ENCODE measurements at regions not wholly inside any gene's neighbourhood (a gene's known extent, or its start where the extent isn't known, plus 50 kb on each side); places are given as distances from the start of the nearest gene placed in this dataset.
"Not testable (repeated sequence)": the region's sequence is repeated elsewhere in the genome, so short reads cannot be mapped to it uniquely, and the experiment has no call there.

DNA sequence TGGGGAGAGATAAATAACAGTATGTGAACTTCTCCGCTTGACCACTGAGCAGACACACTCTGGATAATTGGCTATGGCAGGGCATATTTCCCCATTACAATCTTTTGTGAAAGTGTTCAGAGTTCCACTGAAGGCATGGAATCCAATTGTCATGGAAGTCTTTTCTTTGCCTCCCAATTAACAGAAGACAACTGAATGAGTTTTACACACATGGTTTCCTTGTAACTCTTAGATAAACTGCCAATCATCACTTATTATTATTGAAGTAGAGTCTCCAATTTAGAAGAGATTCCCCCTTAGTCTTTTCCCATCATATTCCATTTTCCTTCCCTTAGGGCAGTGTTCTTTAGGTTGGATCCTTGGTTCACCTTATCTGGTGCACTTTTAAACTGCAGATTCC, 308.3 kb downstream of the NR2F2 start:
- no peak overlapping the region for H3K27ac ChIP-seq
- H3K27me3 ChIP-seq = no peaks in the 10 kb centered on the region
- TF ChIP-seq, protein P1, sequence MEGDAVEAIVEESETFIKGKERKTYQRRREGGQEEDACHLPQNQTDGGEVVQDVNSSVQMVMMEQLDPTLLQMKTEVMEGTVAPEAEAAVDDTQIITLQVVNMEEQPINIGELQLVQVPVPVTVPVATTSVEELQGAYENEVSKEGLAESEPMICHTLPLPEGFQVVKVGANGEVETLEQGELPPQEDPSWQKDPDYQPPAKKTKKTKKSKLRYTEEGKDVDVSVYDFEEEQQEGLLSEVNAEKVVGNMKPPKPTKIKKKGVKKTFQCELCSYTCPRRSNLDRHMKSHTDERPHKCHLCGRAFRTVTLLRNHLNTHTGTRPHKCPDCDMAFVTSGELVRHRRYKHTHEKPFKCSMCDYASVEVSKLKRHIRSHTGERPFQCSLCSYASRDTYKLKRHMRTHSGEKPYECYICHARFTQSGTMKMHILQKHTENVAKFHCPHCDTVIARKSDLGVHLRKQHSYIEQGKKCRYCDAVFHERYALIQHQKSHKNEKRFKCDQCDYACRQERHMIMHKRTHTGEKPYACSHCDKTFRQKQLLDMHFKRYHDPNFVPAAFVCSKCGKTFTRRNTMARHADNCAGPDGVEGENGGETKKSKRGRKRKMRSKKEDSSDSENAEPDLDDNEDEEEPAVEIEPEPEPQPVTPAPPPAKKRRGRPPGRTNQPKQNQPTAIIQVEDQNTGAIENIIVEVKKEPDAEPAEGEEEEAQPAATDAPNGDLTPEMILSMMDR (IDR thresholded peaks at IDR 0.05) = no peak
- intact Hi-C loops (cut with DNase I; ENCODE audit: low total_unique reads) = no loop called here
- no peak for DNase-seq
- peaks cover 0 to 8% (median 0%) of the 10 kb centered on the region in 4 donors for H3K4me1 ChIP-seq
- H3K9me3 ChIP-seq = no peaks in the 10 kb centered on the region
- no peak overlapping the region for H3K4me3 ChIP-seq
- no peaks in the 10 kb centered on the region for H3K36me3 ChIP-seq

DNA sequence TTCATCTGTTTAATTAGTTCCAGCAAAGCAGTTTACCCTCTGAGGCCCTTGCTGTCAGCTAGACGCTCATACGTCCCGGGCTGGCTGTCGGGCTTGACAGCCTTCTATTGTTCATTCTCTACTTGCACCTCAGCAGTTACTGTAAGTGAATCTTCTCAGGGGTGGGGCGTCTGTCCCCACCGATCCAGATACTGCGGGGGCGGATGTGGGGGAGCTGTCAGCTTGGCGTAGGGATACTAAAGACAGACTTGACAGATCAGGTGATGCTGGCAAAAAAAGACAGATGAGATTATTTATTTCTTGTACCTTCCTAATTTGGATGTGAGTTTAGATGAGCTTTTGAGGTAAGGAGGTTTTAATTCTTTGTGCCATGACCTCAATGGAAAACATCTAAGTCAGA, 315.3 kb downstream of the NR2F2 start:
- no peaks in the 10 kb centered on the region for H3K27me3 ChIP-seq
- no peaks in the 10 kb centered on the region for H3K9me3 ChIP-seq
- H3K27ac ChIP-seq = no peak overlapping the region
- H3K36me3 ChIP-seq = no peaks in the 10 kb centered on the region
- no peak for DNase-seq
- no peaks in the 10 kb centered on the region for H3K4me1 ChIP-seq
- intact Hi-C loops (cut with DNase I; ENCODE audit: low total_unique reads) = no loop called here
- no peak overlapping the region for H3K4me3 ChIP-seq
- TF ChIP-seq, protein P1 (IDR thresholded peaks at IDR 0.05) = no peak

DNA sequence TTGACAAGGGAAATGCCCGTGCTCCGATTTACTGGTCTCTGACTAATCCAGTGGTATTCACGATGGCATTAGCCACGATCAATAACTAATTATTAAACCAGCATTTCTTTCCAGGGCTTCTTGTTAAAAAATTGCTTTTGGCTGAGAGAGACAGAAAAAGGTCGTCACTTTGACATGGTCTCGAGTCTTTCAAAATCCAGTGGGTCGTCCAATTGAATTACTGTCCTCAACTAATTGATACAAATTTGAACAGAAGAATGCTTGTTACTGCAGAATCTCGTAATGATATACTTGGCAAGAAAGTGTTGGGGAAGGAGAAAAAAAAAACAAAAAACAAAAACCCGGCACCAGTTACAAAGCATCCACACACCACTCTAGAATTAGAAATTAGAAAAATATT, 318.4 kb downstream of the NR2F2 start:
- no peaks in the 10 kb centered on the region for H3K27me3 ChIP-seq

DNA sequence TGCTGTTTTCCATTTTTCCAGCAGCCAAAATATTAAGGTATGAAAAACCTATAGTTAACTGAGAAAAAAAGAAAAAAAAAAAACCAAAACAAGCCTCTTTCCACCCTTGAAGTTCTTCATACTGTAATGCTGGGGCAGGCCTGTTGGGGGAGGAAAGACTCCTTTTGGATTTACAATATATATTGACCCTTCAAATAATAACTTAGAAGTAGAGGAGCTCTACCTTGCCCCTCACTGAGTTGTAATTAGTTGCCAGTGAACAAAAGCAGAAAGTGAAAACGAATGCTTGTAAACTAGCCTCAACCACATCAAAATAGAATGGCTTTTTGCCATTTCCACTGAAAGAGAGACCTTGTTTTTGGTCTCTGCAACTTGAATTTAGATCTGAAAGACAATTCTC, 326.6 kb downstream of the NR2F2 start:
- no peaks in the 10 kb centered on the region for H3K27me3 ChIP-seq
- intact Hi-C loops (cut with DNase I; ENCODE audit: low total_unique reads) = loop anchor here (10.0 kb wide), 1 partner anchor 58 kb away; no protein-coding TSS in a partner anchor
- H3K4me3 ChIP-seq = no peak overlapping the region
- DNase-seq = no peak
- H3K36me3 ChIP-seq = no peaks in the 10 kb centered on the region
- H3K27ac ChIP-seq = no peak overlapping the region
- H3K9me3 ChIP-seq = no peaks in the 10 kb centered on the region
- H3K4me1 ChIP-seq = no peaks in the 10 kb centered on the region
- TF ChIP-seq, protein P1 (IDR thresholded peaks at IDR 0.05) = no peak

More for the DNA sequence above, 318.4 kb downstream of the NR2F2 start:
- Histone ChIP-seq H3K36me3 (no peaks in the 10 kb centered on the region), H3K27ac (no peak overlapping the region), H3K9me3 (no peaks in the 10 kb centered on the region), H3K4me1 (no peaks in the 10 kb centered on the region), H3K4me3 (no peak overlapping the region)
- TF ChIP-seq, protein P1 (IDR thresholded peaks at IDR 0.05) = no peak
- no peak for DNase-seq
- intact Hi-C loops (cut with DNase I; ENCODE audit: low total_unique reads) = no loop called here

DNA sequence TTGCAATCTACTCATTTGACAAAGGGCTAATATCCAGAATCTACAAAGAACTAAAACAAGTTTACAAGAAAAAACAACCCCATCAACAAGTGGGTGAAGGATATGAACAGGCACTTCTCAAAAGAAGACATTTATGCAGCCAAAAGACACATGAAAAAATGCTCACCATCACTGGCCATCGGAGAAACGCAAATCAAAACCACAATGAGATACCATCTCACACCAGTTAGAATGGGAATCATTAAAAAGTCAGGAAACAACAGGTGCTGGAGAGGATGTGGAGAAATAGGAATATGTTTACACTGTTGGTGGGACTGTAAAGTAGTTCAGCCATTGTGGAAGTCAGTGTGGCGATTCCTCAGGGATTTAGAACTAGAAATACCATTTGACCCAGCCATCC, 336.5 kb downstream of the NR2F2 start:
- H3K9me3 ChIP-seq; DNase-seq; H3K36me3 ChIP-seq; H3K27me3 ChIP-seq; H3K4me3 ChIP-seq; H3K27ac ChIP-seq; H3K4me1 ChIP-seq; intact Hi-C loops (cut with DNase I; ENCODE audit: low total_unique reads): not testable (repeated sequence)

DNA sequence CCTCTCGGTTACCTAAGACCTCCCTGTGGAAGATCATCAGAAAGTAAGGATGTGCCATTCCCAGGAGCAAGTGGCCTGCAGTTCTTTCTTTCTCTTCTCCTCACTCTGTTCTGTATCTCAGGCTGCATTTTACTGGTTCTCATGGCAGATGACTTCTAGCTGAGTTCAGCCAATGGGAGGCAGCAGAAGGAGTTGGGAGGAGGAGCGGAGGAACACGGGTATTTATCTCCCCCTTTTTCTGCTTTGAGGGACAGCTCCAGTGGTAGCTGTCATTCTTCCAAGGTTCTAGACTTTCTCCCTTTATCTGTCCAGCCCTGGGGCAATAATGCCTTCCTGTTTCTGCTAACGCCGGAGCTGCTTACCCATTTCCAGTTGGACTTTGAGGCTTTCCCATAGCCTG, 339.9 kb downstream of the NR2F2 start:
- no peak overlapping the region for H3K4me3 ChIP-seq
- H3K27ac ChIP-seq = no peak overlapping the region
- intact Hi-C loops (cut with DNase I; ENCODE audit: low total_unique reads) = no loop called here
- H3K27me3 ChIP-seq = no peaks in the 10 kb centered on the region
- TF ChIP-seq, protein P1 (IDR thresholded peaks at IDR 0.05) = no peak
- DNase-seq = no peak
- no peaks in the 10 kb centered on the region for H3K9me3 ChIP-seq
- H3K36me3 ChIP-seq = no peaks in the 10 kb centered on the region
- H3K4me1 ChIP-seq = no peaks in the 10 kb centered on the region

All from tibial artery (tissue), 4 donors.